ENCODE measurements at regions not wholly inside any gene's neighbourhood (a gene's known extent, or its start where the extent isn't known, plus 50 kb on each side); places are given as distances from the start of the nearest gene placed in this dataset.

GRCh38 chr4:33532821-33533220, 2711.5 kb downstream of the ARAP2 start:
- no peaks in the 10 kb centered on the region for H3K9me3 ChIP-seq (ENCODE audit: insufficient read depth in 2 of 2, low read depth in 1 of 2, low read length in 1 of 2)
- POLR2A ChIA-PET (ENCODE audit: partially characterized antibody): no interaction called here

More at GRCh38 chr4:33532821-33533220, 2711.5 kb downstream of the ARAP2 start:
- Histone ChIP-seq H3K27me3 (replicated peaks in 1 of 4; ENCODE audit: control insufficient read depth in 3 of 4, extremely low read depth in 1 of 4, insufficient read depth in 3 of 4, low read length in 3 of 4) (no peaks in the 10 kb centered on the region), H3K4me2 (ENCODE audit: insufficient read depth in 1 of 2, low read depth in 2 of 2, low read length in 2 of 2) (no peak overlapping the region), H3K56ac (replicated peaks; ENCODE audit: insufficient read length, low read depth, low read length) (no peak overlapping the region), H4K5ac (ENCODE audit: insufficient read length, low read depth, low read length) (no peak overlapping the region), H3K27ac (ENCODE audit: low read depth, low read length) (no peak overlapping the region), H2BK120ac (replicated peaks; ENCODE audit: low read depth, low read length) (no peak overlapping the region), H2BK20ac (ENCODE audit: low read length) (no peak overlapping the region), H2AK5ac (ENCODE audit: low read depth, low read length) (no peak overlapping the region), H3K36me3 (ENCODE audit: control insufficient read depth in 2 of 4, insufficient read depth in 4 of 4, low read length in 3 of 4) (no peaks in the 10 kb centered on the region), H2BK15ac (ENCODE audit: low read length) (no peak overlapping the region), H3K4me1 (replicated peaks in 1 of 4; ENCODE audit: control insufficient read depth in 3 of 4, insufficient read depth in 4 of 4, low read length in 3 of 4) (peaks cover 0 to 3% (median 0%) of the 10 kb centered on the region in 4 experiments; a peak in 1 of 7 replicates), H3K18ac (ENCODE audit: extremely low read depth, low read length) (no peak overlapping the region), H2AFZ (ENCODE audit: low read length) (no peak overlapping the region), H3K4me3 (ENCODE audit: extremely low read depth in 1 of 4, insufficient read depth in 2 of 4, low read depth in 3 of 4, low read length in 4 of 4) (no peak overlapping the region), H3K23me2 (ENCODE audit: low read depth, low read length) (no peaks in the 10 kb centered on the region), H3K9ac (replicated peaks in 1 of 4; ENCODE audit: extremely low read depth in 1 of 4, low read depth in 3 of 4, low read length in 3 of 4) (no peak overlapping the region), H2BK5ac (ENCODE audit: low read depth, low read length) (no peak overlapping the region), H3K79me1 (ENCODE audit: low read depth, low read length) (no peaks in the 10 kb centered on the region), H4K8ac (ENCODE audit: extremely low read depth, insufficient read depth, low read length) (no peak overlapping the region), H3K4ac (replicated peaks; ENCODE audit: insufficient read length, low read depth, low read length) (no peak overlapping the region), H3K79me2 (ENCODE audit: control insufficient read depth in 1 of 2, insufficient read depth in 2 of 2, low read length in 2 of 2) (no peaks in the 10 kb centered on the region), H4K91ac (replicated peaks; ENCODE audit: insufficient read length, low read length) (no peak overlapping the region), H3K23ac (ENCODE audit: insufficient read length) (no peak overlapping the region), H2BK12ac (ENCODE audit: low read depth, low read length) (no peak overlapping the region), H3K14ac (ENCODE audit: insufficient read length) (no peak overlapping the region), H4K20me1 (replicated peaks in 1 of 2; ENCODE audit: control insufficient read depth in 1 of 2, insufficient read depth in 2 of 2, low read length in 2 of 2) (no peaks in the 10 kb centered on the region)
- no peak for TF ChIP-seq EZH2 (IDR thresholded peaks at IDR 0.05; ENCODE audit: low read depth, low read length, severe bottlenecking)
- no peak for TF ChIP-seq TAF1 (IDR thresholded peaks at IDR 0.05; ENCODE audit: low read depth, low read length)
- TF ChIP-seq KDM4A (IDR thresholded peaks at IDR 0.05; ENCODE audit: low read depth, low read length, severe bottlenecking): no peak
- TF ChIP-seq HDAC2 (IDR thresholded peaks at IDR 0.05; ENCODE audit: borderline replicate concordance in 1 of 2, low read depth in 2 of 2, low read length in 2 of 2): no peak
- no peak for TF ChIP-seq POU5F1 (IDR thresholded peaks at IDR 0.05; ENCODE audit: low read depth, low read length)
- TF ChIP-seq, protein P1, sequence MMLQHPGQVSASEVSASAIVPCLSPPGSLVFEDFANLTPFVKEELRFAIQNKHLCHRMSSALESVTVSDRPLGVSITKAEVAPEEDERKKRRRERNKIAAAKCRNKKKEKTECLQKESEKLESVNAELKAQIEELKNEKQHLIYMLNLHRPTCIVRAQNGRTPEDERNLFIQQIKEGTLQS (IDR thresholded peaks at IDR 0.05; ENCODE audit: insufficient read depth, low read depth, low read length): no peak
- TF ChIP-seq KDM5A (IDR thresholded peaks at IDR 0.05; ENCODE audit: low read length): no peak
- TF ChIP-seq HDAC6 (IDR thresholded peaks at IDR 0.05; ENCODE audit: low read depth, low read length): no peak
- TF ChIP-seq MAFK (IDR thresholded peaks at IDR 0.05; ENCODE audit: low read depth, low read length): no peak
- TF ChIP-seq SP2 (IDR thresholded peaks at IDR 0.05; ENCODE audit: low read length): no peak
- TF ChIP-seq NRF1 (IDR thresholded peaks at IDR 0.05; ENCODE audit: low read depth, low read length): no peak
- TF ChIP-seq SP4 (IDR thresholded peaks at IDR 0.05; ENCODE audit: low read length): no peak
- no peak for TF ChIP-seq CEBPB (IDR thresholded peaks at IDR 0.05; ENCODE audit: low read depth, low read length)
- WGBS, 2 experiments (ENCODE audit: extremely low coverage in 1 of 2, insufficient coverage in 1 of 2, insufficient read length in 1 of 2, insufficient replicate concordance in 2 of 2, low coverage in 1 of 2, low lambda C conversion rate in 2 of 2, missing lambda C conversion rate in 1 of 2): 92% methylated on average over 2 of the region's 2 CpGs; no CpG with 5 or more reads in 1 of the 2 experiments
- CTCF ChIA-PET (ENCODE audit: partially characterized antibody): no interaction called here
- FAIRE-seq (no peak), DNase-seq (ENCODE audit: low read depth in 1 of 2, low spot score in 2 of 2) (no peak)
